Spleen (tissue), 11 donors: ENCODE measurements at regions not wholly inside any gene's neighbourhood (a gene's known extent, or its start where the extent isn't known, plus 50 kb on each side); places are given as distances from the start of the nearest gene placed in this dataset.

Experiments
- DNase-seq: peaks from one replicate; pipeline ENCODE4 v3.0.0-alpha.2; 2020
- H3K27ac ChIP-seq, 8 donors: fragments of 200-600 bp; sonication (generic) in 7 of 8; 1 replicate in 4 of 8; 2 replicates in 4 of 8; pipeline versions ENCODE4 v1.5.0 to v1.8.0; 2016 to 2021; ENCODE audit warnings: inconsistent platforms in 4 of 8, mild to moderate bottlenecking in 4 of 8, moderate library complexity in 1 of 8
- H3K27me3 ChIP-seq, 7 donors: fragments of 200-600 bp; sonication (generic) in 6 of 7; replicated peaks in 1 of 7; 1 replicate in 4 of 7; 2 replicates in 3 of 7; pipeline versions ENCODE4 v1.5.0 to v1.8.0; 2016 to 2021; ENCODE audit warnings: inconsistent platforms in 3 of 7, mild to moderate bottlenecking in 1 of 7
- H3K36me3 ChIP-seq, 6 donors: fragments of 200-600 bp; sonication (generic) in 5 of 6; 1 replicate in 4 of 6; 2 replicates in 2 of 6; pipeline versions ENCODE4 v1.5.0 to v1.8.0; 2016 to 2021; ENCODE audit warnings: inconsistent platforms in 2 of 6
- H3K4me1 ChIP-seq, 6 donors: fragments of 200-600 bp; sonication (generic) in 5 of 6; 1 replicate in 3 of 6; 2 replicates in 3 of 6; pipeline versions ENCODE4 v1.5.0 to v1.8.0; 2016 to 2021; ENCODE audit warnings: inconsistent platforms in 3 of 6
- H3K4me3 ChIP-seq, 8 donors: fragments of 200-600 bp; sonication (generic) in 7 of 8; 1 replicate in 4 of 8; 2 replicates in 4 of 8; pipeline versions ENCODE4 v1.5.0 to v1.8.0; 2016 to 2021; ENCODE audit warnings: inconsistent platforms in 4 of 8, mild to moderate bottlenecking in 4 of 8, moderate library complexity in 2 of 8
- H3K9me3 ChIP-seq, 8 donors: fragments of 200-600 bp; sonication (generic) in 7 of 8; 1 replicate in 4 of 8; 2 replicates in 4 of 8; pipeline versions ENCODE4 v1.5.0 to v1.8.0; 2016 to 2021; ENCODE audit warnings: inconsistent platforms in 4 of 8
- CTCF ChIP-seq, 11 experiments: fragments of 200-600 bp in 7 of 11; fragments of 450-650 bp in 4 of 11; sonication (generic) in 4 of 11; IDR thresholded peaks in 8 of 11; conservative IDR thresholded peaks in 3 of 11; 1 replicate in 7 of 11; 2 replicates in 4 of 11; pipeline versions ENCODE4 v1.4.0 to v1.8.0; 2016 to 2021; ENCODE audit warnings: antibody characterized with exemption in 11 of 11, inconsistent platforms in 4 of 11, mild to moderate bottlenecking in 1 of 11
- POLR2A ChIP-seq, 3 donors: fragments of 450-650 bp; IDR thresholded peaks; one replicate each; pipeline ENCODE4 v1.5.1; 2017; ENCODE audit warnings: antibody characterized with exemption in 3 of 3, mild to moderate bottlenecking in 1 of 3
- POLR2AphosphoS5 ChIP-seq, 3 donors: sonication (generic); formaldehyde crosslinking; IDR thresholded peaks; one replicate each; pipeline ENCODE4 v1.5.1; 2017; ENCODE audit warnings: antibody characterized with exemption in 3 of 3
- WGBS, 5 donors: extraction: QIAGEN DNeasy Blood & Tissue Kit in 3 of 5; methylation state at CpG; one replicate each; pipeline versions ENCODE4 v1.1.5 to v1.1.7; 2013 to 2018; 5-methylcytosine and 5-hydroxymethylcytosine counted together
- intact Hi-C: fragments of 100-400 bp; cut with DNase I; formaldehyde crosslinking; loops from one replicate; pipeline ENCODE4 v1.15.0; 2023; ENCODE audit warnings: low total_unique reads
- donor health status: healthy with polysubstance abuse.
- donor health status: DM: no; HTN: no; CAD: no; lungs with moderate emphysema.
- donor health status: DM: no; HTN: no; CAD: no.
- donor health status: Bipolar disorder and iron deficiency.
- donor health status: healthy.
- donor health status: DM: no; HTN: no; CAD: no.
- donor health status: DM: yes; HTN: yes; CAD: no.

- Histone ChIP-seq H3K9me3 (no peaks in the 10 kb centered on the region), H3K4me3 (no peak overlapping the region), H3K27me3 (peaks cover 0 to 4% (median 0%) of the 10 kb centered on the region in 7 donors), H3K4me1 (peaks cover 0 to 8% (median 0%) of the 10 kb centered on the region in 6 donors), H3K27ac (no peak overlapping the region), H3K36me3 (no peaks in the 10 kb centered on the region)
- DNase-seq = no peak
- intact Hi-C loops = no loop called here
- WGBS, 5 donors = 41 to 53% (median 46%) methylated on average over 5 of the region's 5 CpGs
- TF ChIP-seq POLR2A (IDR thresholded peaks at IDR 0.05) (no peak), POLR2AphosphoS5 (IDR thresholded peaks at IDR 0.05) (no peak), CTCF (IDR thresholded peaks at IDR 0.05 in 8 of 11, conservative IDR thresholded peaks at IDR 0.05 in 3 of 11) (no peak)
Observed at GRCh38 chr5:74949976-74950375, 83.8 kb upstream of the FAM169A start.

- Histone ChIP-seq H3K27me3 (peaks cover 0 to 4% (median 0%) of the 10 kb centered on the region in 7 donors), H3K4me1 (peaks cover 0 to 8% (median 0%) of the 10 kb centered on the region in 6 donors), H3K27ac (no peak overlapping the region), H3K36me3 (no peaks in the 10 kb centered on the region), H3K4me3 (no peak overlapping the region), H3K9me3 (no peaks in the 10 kb centered on the region)
- TF ChIP-seq POLR2AphosphoS5 (IDR thresholded peaks at IDR 0.05) (no peak), CTCF (IDR thresholded peaks at IDR 0.05 in 8 of 11, conservative IDR thresholded peaks at IDR 0.05 in 3 of 11) (no peak), POLR2A (IDR thresholded peaks at IDR 0.05) (no peak)
- no peak for DNase-seq
- WGBS, 5 donors = 72 to 84% (median 75%) methylated on average over 6 of the region's 6 CpGs
- intact Hi-C loops = no loop called here
Observed at GRCh38 chr5:74948031-74948546, 81.9 kb upstream of the FAM169A start.

GRCh38 chr5:74946471-74946870, 80.3 kb upstream of the FAM169A start:
- no peak overlapping the region for H3K27ac ChIP-seq
- no peaks in the 10 kb centered on the region for H3K36me3 ChIP-seq
- intact Hi-C loops = no loop called here

More at GRCh38 chr5:74946471-74946870, 80.3 kb upstream of the FAM169A start:
- Histone ChIP-seq H3K4me3 (no peak overlapping the region), H3K27me3 (peaks cover 0 to 4% (median 0%) of the 10 kb centered on the region in 7 donors), H3K9me3 (no peaks in the 10 kb centered on the region), H3K4me1 (peaks cover 0 to 8% (median 0%) of the 10 kb centered on the region in 6 donors)
- TF ChIP-seq POLR2AphosphoS5 (IDR thresholded peaks at IDR 0.05) = no peak
- no peak for TF ChIP-seq CTCF (IDR thresholded peaks at IDR 0.05 in 8 of 11, conservative IDR thresholded peaks at IDR 0.05 in 3 of 11)
- no peak for TF ChIP-seq POLR2A (IDR thresholded peaks at IDR 0.05)
- 90 to 94% (median 93%) methylated on average over 4 of the region's 4 CpGs for WGBS, 5 donors
- no peak for DNase-seq
